ENCODE measurements at regions not wholly inside any gene's neighbourhood (a gene's known extent, or its start where the extent isn't known, plus 50 kb on each side); places are given as distances from the start of the nearest gene placed in this dataset.

GRCh38 chr10:44818701-44819127 is 92.4 kb upstream of the TMEM72 start:
- TF ChIP-seq EP300 (IDR thresholded peaks at IDR 0.05; ENCODE audit: borderline replicate concordance) (no peak), RAD21 (IDR thresholded peaks at IDR 0.05; ENCODE audit: low read depth) (no peak), CEBPB (IDR thresholded peaks at IDR 0.05) (no peak), ZBTB7A (IDR thresholded peaks at IDR 0.05; ENCODE audit: low read depth) (no peak), TEAD4 (IDR thresholded peaks at IDR 0.05) (no peak), REST (IDR thresholded peaks at IDR 0.05; ENCODE audit: low read depth) (no peak), USF1 (IDR thresholded peaks at IDR 0.05) (no peak), TCF12 (IDR thresholded peaks at IDR 0.05; ENCODE audit: low read depth) (no peak), EGR1 (IDR thresholded peaks at IDR 0.05) (no peak)

GRCh38 chr10:44820094-44820493 is 91.0 kb upstream of the TMEM72 start:
- TF ChIP-seq CEBPB (IDR thresholded peaks at IDR 0.05) (no peak), YY1 (IDR thresholded peaks at IDR 0.05; ENCODE audit: low read depth) (no peak), REST (IDR thresholded peaks at IDR 0.05; ENCODE audit: low read depth) (no peak), NFIC (IDR thresholded peaks at IDR 0.05) (no peak), ZBTB7A (IDR thresholded peaks at IDR 0.05; ENCODE audit: low read depth) (no peak), EP300 (IDR thresholded peaks at IDR 0.05; ENCODE audit: borderline replicate concordance) (no peak), TEAD4 (IDR thresholded peaks at IDR 0.05) (no peak), CREB1 (IDR thresholded peaks at IDR 0.05; ENCODE audit: low read depth) (no peak), TAF1 (IDR thresholded peaks at IDR 0.05; ENCODE audit: low read depth) (no peak), TCF12 (IDR thresholded peaks at IDR 0.05; ENCODE audit: low read depth) (no peak), FOXM1 (IDR thresholded peaks at IDR 0.05; ENCODE audit: borderline replicate concordance, low read depth) (no peak), EGR1 (IDR thresholded peaks at IDR 0.05) (no peak), RAD21 (IDR thresholded peaks at IDR 0.05; ENCODE audit: low read depth) (no peak), MAX (IDR thresholded peaks at IDR 0.05) (no peak), USF1 (IDR thresholded peaks at IDR 0.05) (no peak)

- TF ChIP-seq CREB1 (IDR thresholded peaks at IDR 0.05; ENCODE audit: low read depth) = no peak
- TF ChIP-seq ZBTB7A (IDR thresholded peaks at IDR 0.05; ENCODE audit: low read depth) = no peak
- no peak for TF ChIP-seq FOXM1 (IDR thresholded peaks at IDR 0.05; ENCODE audit: borderline replicate concordance, low read depth)
- TF ChIP-seq TCF12 (IDR thresholded peaks at IDR 0.05; ENCODE audit: low read depth) = no peak
- no peak for TF ChIP-seq EGR1 (IDR thresholded peaks at IDR 0.05)
- TF ChIP-seq USF1 (IDR thresholded peaks at IDR 0.05) = no peak
- TF ChIP-seq EP300 (IDR thresholded peaks at IDR 0.05; ENCODE audit: borderline replicate concordance) = no peak
- TF ChIP-seq YY1 (IDR thresholded peaks at IDR 0.05; ENCODE audit: low read depth) = no peak
- no peak for TF ChIP-seq RAD21 (IDR thresholded peaks at IDR 0.05; ENCODE audit: low read depth)
- TF ChIP-seq TEAD4 (IDR thresholded peaks at IDR 0.05) = no peak
- TF ChIP-seq CEBPB (IDR thresholded peaks at IDR 0.05) = no peak
- TF ChIP-seq REST (IDR thresholded peaks at IDR 0.05; ENCODE audit: low read depth) = no peak
- TF ChIP-seq MAX (IDR thresholded peaks at IDR 0.05) = no peak
- TF ChIP-seq TAF1 (IDR thresholded peaks at IDR 0.05; ENCODE audit: low read depth) = no peak
- TF ChIP-seq NFIC (IDR thresholded peaks at IDR 0.05) = no peak
These were observed 89.8 kb upstream of the TMEM72 start for GRCh38 chr10:44821290-44821689.

- TF ChIP-seq FOXM1 (IDR thresholded peaks at IDR 0.05; ENCODE audit: borderline replicate concordance, low read depth) (no peak), ZBTB7A (IDR thresholded peaks at IDR 0.05; ENCODE audit: low read depth) (no peak), NFIC (IDR thresholded peaks at IDR 0.05) (no peak), TAF1 (IDR thresholded peaks at IDR 0.05; ENCODE audit: low read depth) (no peak), CREB1 (IDR thresholded peaks at IDR 0.05; ENCODE audit: low read depth) (no peak), MAX (IDR thresholded peaks at IDR 0.05) (no peak), USF1 (IDR thresholded peaks at IDR 0.05) (no peak), CEBPB (IDR thresholded peaks at IDR 0.05) (no peak), TEAD4 (IDR thresholded peaks at IDR 0.05) (no peak), REST (IDR thresholded peaks at IDR 0.05; ENCODE audit: low read depth) (no peak), EP300 (IDR thresholded peaks at IDR 0.05; ENCODE audit: borderline replicate concordance) (no peak)
These were observed 88.8 kb upstream of the TMEM72 start for GRCh38 chr10:44822349-44822748.
